Tibial artery (tissue), 4 donors: ENCODE measurements at regions not wholly inside any gene's neighbourhood (a gene's known extent, or its start where the extent isn't known, plus 50 kb on each side); places are given as distances from the start of the nearest gene placed in this dataset.

ENCODE experiments used
- DNase-seq, 2 donors: peaks; one replicate each; pipeline ENCODE4 v3.0.0-alpha.2; 2019
- H3K27ac ChIP-seq, 2 donors: fragments of 200-600 bp; sonication (generic) in 1 of 2; 1 replicate in 1 of 2; 2 replicates in 1 of 2; pipeline ENCODE4 v1.5.1; 2018 to 2019; ENCODE audit warnings: mild to moderate bottlenecking in 1 of 2
- H3K27me3 ChIP-seq, 2 donors: fragments of 200-600 bp; sonication (generic) in 1 of 2; one replicate each; pipeline versions ENCODE4 v1.5.1 to v1.6.0; 2016 to 2019
- H3K36me3 ChIP-seq, 3 donors: fragments of 200-600 bp; sonication (generic) in 2 of 3; one replicate each; pipeline ENCODE4 v1.5.1; 2016 to 2019; ENCODE audit warnings: mild to moderate bottlenecking in 2 of 3
- H3K4me1 ChIP-seq, 4 donors: fragments of 200-600 bp; sonication (generic) in 2 of 4; 1 replicate in 3 of 4; 2 replicates in 1 of 4; pipeline ENCODE4 v1.5.1; 2016 to 2019
- H3K4me3 ChIP-seq, 2 donors: fragments of 200-600 bp; sonication (generic) in 1 of 2; 1 replicate in 1 of 2; 2 replicates in 1 of 2; pipeline ENCODE4 v1.5.1; 2018 to 2019; ENCODE audit warnings: mild to moderate bottlenecking in 2 of 2
- H3K9me3 ChIP-seq, 3 donors: fragments of 200-600 bp; sonication (generic) in 1 of 3; one replicate each; pipeline ENCODE4 v1.5.1; 2016 to 2019
- intact Hi-C: fragments of 100-400 bp; cut with DNase I; formaldehyde crosslinking; loops from one replicate; pipeline ENCODE4 v1.15.0; 2023; ENCODE audit warnings: low total_unique reads
- TF ChIP-seq, protein P1 (sequence below), 2 experiments: fragments of 200-600 bp in 1 of 2; fragments of 450-650 bp in 1 of 2; IDR thresholded peaks; one replicate each; pipeline ENCODE4 v1.5.1; 2017 to 2019; ENCODE audit warnings: antibody characterized with exemption in 2 of 2, mild to moderate bottlenecking in 1 of 2, moderate library complexity in 1 of 2

DNA sequence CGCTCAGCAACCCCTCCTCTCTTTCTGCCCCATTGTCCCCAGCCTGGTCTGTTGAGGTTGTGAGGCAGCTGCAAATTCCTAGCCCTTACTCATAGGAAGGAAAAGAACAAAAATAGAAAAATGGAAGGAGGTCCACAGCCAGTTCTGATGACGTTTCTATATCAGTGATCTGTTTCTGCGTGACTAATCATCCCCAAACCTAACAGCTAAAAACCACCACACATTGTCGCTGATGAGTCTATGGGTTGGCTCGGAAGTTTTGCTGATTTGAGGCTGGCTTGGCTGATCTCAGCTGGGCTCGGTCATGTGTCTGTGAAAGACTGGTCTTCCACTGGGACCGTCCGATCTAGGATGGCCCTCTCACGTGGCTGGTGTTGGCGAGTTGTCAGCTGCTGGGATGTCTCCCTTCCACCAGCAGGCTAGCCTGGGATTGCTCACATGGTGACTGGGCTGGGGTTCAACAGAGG, 200.6 kb upstream of the ZNF618 start:
- TF ChIP-seq, protein P1, sequence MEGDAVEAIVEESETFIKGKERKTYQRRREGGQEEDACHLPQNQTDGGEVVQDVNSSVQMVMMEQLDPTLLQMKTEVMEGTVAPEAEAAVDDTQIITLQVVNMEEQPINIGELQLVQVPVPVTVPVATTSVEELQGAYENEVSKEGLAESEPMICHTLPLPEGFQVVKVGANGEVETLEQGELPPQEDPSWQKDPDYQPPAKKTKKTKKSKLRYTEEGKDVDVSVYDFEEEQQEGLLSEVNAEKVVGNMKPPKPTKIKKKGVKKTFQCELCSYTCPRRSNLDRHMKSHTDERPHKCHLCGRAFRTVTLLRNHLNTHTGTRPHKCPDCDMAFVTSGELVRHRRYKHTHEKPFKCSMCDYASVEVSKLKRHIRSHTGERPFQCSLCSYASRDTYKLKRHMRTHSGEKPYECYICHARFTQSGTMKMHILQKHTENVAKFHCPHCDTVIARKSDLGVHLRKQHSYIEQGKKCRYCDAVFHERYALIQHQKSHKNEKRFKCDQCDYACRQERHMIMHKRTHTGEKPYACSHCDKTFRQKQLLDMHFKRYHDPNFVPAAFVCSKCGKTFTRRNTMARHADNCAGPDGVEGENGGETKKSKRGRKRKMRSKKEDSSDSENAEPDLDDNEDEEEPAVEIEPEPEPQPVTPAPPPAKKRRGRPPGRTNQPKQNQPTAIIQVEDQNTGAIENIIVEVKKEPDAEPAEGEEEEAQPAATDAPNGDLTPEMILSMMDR (IDR thresholded peaks at IDR 0.05), result no peak
- Histone ChIP-seq H3K27ac (peak overlapping the region; percentile 45 to 51), H3K9me3 (no peaks in the 10 kb centered on the region), H3K27me3 (no peaks in the 10 kb centered on the region), H3K4me1 (peaks cover 0 to 13% (median 0%) of the 10 kb centered on the region in 4 donors), H3K4me3 (no peak overlapping the region), H3K36me3 (no peaks in the 10 kb centered on the region)
- DNase-seq, result peak; percentile 81 to 87
- intact Hi-C loops, result no loop called here

- intact Hi-C loops, result no loop called here
- Histone ChIP-seq H3K4me3 (no peak overlapping the region), H3K9me3 (no peaks in the 10 kb centered on the region), H3K36me3 (no peaks in the 10 kb centered on the region), H3K27me3 (no peaks in the 10 kb centered on the region), H3K4me1 (peaks cover 0 to 13% (median 0%) of the 10 kb centered on the region in 4 donors), H3K27ac (no peak overlapping the region)
- DNase-seq, result no peak
- TF ChIP-seq, protein P1 (IDR thresholded peaks at IDR 0.05), result no peak
Observed at GRCh38 chr9:113677057-113677456, 199.1 kb upstream of the ZNF618 start.

DNA sequence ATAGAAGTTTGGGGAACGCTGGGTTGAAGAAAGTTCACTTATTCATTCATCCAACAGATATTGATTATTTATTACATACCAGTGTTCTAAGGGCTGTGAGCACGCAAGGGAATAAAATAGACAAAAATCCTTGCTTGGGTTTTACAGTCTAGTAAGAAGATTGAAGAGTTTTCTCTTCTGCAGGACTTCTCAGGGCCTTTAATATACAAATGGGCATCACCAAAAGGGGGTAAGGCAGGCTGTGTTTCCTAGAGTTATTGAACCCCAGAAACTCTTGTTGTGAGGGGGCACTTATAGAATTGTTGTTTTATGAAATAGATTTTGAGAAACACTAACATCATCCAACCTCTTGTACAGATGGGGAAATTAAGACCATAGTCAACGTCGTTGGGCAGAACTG, 198.5 kb upstream of the ZNF618 start:
- intact Hi-C loops, result no loop called here
- H3K27ac ChIP-seq, result no peak overlapping the region
- H3K9me3 ChIP-seq, result no peaks in the 10 kb centered on the region
- DNase-seq, result no peak
- H3K27me3 ChIP-seq, result no peaks in the 10 kb centered on the region
- H3K4me1 ChIP-seq, result peaks cover 0 to 17% (median 0%) of the 10 kb centered on the region in 4 donors
- H3K36me3 ChIP-seq, result no peaks in the 10 kb centered on the region
- TF ChIP-seq, protein P1 (IDR thresholded peaks at IDR 0.05), result no peak
- no peak overlapping the region for H3K4me3 ChIP-seq

DNA sequence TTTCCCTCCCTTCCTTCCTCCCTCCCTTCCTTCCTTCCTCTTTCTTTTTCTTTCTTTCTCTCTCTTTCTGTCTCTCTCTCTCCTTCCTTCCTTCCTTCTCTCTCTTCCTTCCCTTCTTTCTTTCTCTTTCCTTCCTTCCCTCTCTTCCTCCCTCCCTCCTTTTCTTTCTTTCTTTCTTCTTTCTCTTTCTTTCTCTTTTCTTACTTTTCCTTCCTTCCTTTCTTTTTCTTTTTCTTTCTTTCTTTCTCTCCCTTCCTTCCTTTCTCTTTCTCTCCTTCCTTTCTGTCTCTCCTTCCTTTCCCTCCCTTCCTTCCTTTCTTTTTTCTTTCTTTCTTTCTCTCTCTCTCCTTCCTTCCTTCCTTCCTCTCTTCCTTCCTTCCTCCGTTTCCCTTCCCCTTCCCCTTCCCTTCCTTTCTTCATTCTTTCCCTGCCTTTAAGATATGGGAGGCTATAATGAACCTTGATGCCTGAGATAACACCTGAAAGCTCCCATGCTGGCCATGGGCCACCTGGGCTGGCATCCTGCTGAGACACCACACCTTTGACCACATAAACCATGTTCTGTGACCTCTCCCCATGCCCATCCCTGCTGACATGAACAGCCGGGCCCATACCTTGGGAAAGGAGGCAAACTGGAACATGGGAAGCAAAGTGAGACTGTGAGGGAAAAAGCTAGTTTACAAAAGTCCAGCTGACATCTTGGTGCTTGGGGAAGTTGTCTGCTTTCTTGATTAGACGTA, 197.8 kb upstream of the ZNF618 start:
- no peak for DNase-seq

DNA sequence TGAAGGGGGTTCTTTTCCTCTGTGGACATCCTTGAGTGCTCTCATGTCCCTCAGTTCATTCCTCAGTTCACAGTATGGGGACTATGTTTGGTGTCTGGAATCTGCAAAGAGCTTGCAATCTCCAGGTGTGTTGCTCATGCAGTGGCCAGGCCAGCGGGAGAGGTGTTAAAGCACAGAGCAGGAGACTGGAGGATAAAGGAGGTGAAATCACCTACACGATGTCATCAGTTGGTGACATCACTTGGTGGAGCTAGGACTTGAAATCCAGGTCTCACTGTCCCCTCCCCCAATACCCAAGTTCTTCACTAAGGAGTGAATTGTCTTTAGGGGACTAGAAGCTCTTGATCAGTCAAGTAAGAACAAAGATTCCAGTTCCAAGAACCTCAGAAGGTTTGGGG, 197.3 kb upstream of the ZNF618 start:
- no peak for DNase-seq
- intact Hi-C loops, result no loop called here
- TF ChIP-seq, protein P1 (IDR thresholded peaks at IDR 0.05), result no peak
- Histone ChIP-seq H3K27me3 (no peaks in the 10 kb centered on the region), H3K4me3 (no peak overlapping the region), H3K4me1 (peaks cover 0 to 17% (median 0%) of the 10 kb centered on the region in 4 donors), H3K27ac (no peak overlapping the region), H3K36me3 (no peaks in the 10 kb centered on the region), H3K9me3 (no peaks in the 10 kb centered on the region)

More for the DNA sequence above, 197.8 kb upstream of the ZNF618 start:
- no peak overlapping the region for H3K4me3 ChIP-seq
- no peak overlapping the region for H3K27ac ChIP-seq
- H3K36me3 ChIP-seq, result no peaks in the 10 kb centered on the region
- H3K27me3 ChIP-seq, result no peaks in the 10 kb centered on the region
- intact Hi-C loops, result no loop called here
- TF ChIP-seq, protein P1 (IDR thresholded peaks at IDR 0.05), result no peak
- H3K9me3 ChIP-seq, result no peaks in the 10 kb centered on the region
- H3K4me1 ChIP-seq, result peaks cover 0 to 17% (median 0%) of the 10 kb centered on the region in 4 donors
